Adrenal gland (tissue), 5 donors: ENCODE measurements at regions not wholly inside any gene's neighbourhood (a gene's known extent, or its start where the extent isn't known, plus 50 kb on each side); places are given as distances from the start of the nearest gene placed in this dataset.

Experiments used
- CTCF ChIP-seq, 6 experiments: fragments of 450-650 bp in 4 of 6; fragments of 200-600 bp in 2 of 6; sonication (generic) in 1 of 6; IDR thresholded peaks; 1 replicate in 5 of 6; 2 replicates in 1 of 6; pipeline versions ENCODE4 v1.5.1 to v1.8.0; 2016 to 2021; ENCODE audit warnings: antibody characterized with exemption in 6 of 6, mild to moderate bottlenecking in 2 of 6, moderate library complexity in 1 of 6
- POLR2A ChIP-seq, 2 donors: fragments of 450-650 bp; IDR thresholded peaks; one replicate each; pipeline ENCODE4 v1.6.1; 2017; ENCODE audit warnings: antibody characterized with exemption in 2 of 2, mild to moderate bottlenecking in 2 of 2, moderate library complexity in 1 of 2
- donor health status: DM: no; HTN: no; CAD: no.

GRCh38 chr1:36656838-36657237 lies 174.1 kb upstream of the CSF3R start:
- no peak for TF ChIP-seq POLR2A (IDR thresholded peaks at IDR 0.05)
- TF ChIP-seq CTCF (IDR thresholded peaks at IDR 0.05), result no peak
